ENCODE measurements at regions not wholly inside any gene's neighbourhood (a gene's known extent, or its start where the extent isn't known, plus 50 kb on each side); places are given as distances from the start of the nearest gene placed in this dataset.
"Not testable (repeated sequence)": the region's sequence is repeated elsewhere in the genome, so short reads cannot be mapped to it uniquely, and the experiment has no call there.

- peak; percentile 78 for DNase-seq (ENCODE audit: low spot score)
Measured at GRCh38 chrX:1778817-1779216, 164.0 kb downstream of the ASMT start.

GRCh38 chrX:1779626-1780025, 164.8 kb downstream of the ASMT start:
- DNase-seq (ENCODE audit: low spot score) = no peak

GRCh38 chrX:1781766-1782165, 166.9 kb downstream of the ASMT start:
- DNase-seq (ENCODE audit: low spot score) = no peak

GRCh38 chrX:1784773-1785172, 169.9 kb downstream of the ASMT start:
- DNase-seq (ENCODE audit: low spot score) = no peak

- DNase-seq (ENCODE audit: low spot score) = no peak
Measured at GRCh38 chrX:1788300-1788911, 173.5 kb downstream of the ASMT start.

DNA sequence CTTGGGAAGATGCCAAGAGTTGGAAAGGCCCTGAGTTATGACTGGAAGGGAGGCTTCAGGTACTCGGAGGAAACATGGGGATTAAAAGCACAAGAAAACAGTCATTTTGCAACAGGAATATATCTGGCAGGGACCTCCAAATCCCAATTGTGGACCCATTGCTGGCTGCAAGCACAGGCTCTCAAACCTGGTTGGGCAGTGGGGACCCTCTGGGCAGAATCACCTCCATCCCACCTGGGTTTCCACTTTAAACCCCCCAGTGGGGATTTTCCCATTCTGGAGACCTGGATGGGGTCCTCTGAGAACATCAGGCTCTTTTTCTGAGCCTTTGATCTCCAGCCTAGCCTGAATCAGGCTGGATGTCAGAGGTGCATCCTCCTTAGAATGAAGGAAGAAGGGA, 177.8 kb downstream of the ASMT start:
- DNase-seq (ENCODE audit: low spot score) = no peak

- no peak for DNase-seq (ENCODE audit: low spot score)
Measured at GRCh38 chrX:1794586-1794985, 179.7 kb downstream of the ASMT start.

DNA sequence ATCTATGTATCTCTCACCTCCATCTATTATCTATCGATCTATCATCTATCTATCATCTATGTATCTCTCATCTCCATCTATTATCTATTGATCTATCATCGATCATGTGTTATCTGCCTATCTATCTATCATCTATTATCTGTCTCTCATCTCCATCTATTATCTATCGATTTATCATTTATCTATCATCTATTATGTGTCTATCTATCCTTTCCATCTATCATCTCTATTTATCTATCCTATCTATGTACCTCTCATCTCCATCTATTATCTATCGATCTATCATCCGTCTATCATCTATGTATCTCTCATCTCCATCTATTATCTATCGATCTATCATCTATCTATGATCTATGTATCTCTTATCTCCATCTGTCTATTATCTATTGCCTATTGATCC, 188.1 kb downstream of the ASMT start:
- DNase-seq (ENCODE audit: low spot score) = no peak

GRCh38 chrX:1803741-1804140, 188.9 kb downstream of the ASMT start:
- DNase-seq (ENCODE audit: low spot score) = no peak

DNA sequence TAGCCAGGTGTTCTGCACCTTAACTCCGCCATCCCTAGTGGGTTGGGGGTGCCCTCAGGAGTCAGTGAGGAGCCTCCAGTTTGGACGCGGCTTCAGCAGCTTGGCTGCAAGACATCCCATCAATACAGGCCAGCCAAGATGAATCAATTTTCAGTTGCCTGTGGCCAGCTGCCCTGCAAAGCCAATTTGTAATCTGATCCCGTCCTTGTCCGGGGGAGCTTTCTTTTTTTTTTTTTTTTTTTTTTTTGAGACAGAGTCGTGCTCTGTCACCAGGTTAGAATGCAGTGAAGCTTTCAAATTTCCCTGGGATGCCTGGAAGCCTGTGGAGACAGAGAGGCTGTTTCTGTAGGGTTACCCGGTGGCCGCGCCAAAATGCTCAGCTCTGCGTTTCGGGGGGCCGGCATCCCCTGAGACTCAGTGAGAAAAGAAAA, 192.5 kb downstream of the ASMT start:
- peak; percentile 56 for DNase-seq (ENCODE audit: low spot score)

- no peak for DNase-seq (ENCODE audit: low spot score)
Measured at GRCh38 chrX:1809581-1809980, 194.7 kb downstream of the ASMT start.

DNA sequence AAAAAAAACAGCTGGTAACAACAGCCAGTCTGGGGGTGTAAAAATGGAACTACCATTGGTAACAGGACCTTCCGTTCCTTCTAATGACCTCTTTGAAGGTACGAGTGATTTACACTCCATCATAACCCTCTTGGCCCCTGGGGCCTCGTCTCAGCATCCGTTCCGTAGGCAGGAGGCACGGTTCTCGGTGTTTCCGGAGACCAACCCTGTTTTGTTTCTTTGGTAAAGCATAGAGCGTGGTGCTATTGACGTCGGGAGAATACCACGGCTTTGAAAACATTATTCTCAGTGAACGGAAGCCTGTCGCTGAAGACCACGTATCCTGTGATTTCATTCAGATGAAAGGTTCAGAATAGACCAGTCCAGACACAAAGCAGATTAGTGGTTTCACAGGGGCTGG, 198.9 kb downstream of the ASMT start:
- no peak for DNase-seq (ENCODE audit: low spot score)

GRCh38 chrX:1815456-1816175, 200.8 kb downstream of the ASMT start:
- no peak for DNase-seq (ENCODE audit: low spot score)

- peak; percentile 22 for DNase-seq (ENCODE audit: low spot score)
Measured at GRCh38 chrX:1816387-1816982, 201.6 kb downstream of the ASMT start.

DNA sequence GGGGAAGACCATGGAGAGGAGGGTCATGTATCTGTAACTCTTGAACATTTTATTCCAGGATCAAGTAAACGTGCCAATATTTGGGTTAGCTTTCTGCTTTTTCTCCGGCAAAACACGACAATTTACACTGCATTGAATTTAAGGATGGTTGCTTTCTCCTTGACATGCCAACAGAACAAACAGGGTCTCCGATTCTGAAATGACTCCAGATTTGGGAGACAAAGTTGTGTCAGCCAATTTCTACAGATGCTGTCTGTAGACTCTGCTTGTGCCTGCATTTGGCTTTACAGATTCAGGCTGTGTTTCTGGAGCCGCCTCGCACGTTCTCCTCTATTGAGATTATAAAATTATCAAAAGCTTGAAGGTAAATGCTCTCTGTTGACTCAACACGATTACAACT, 207.0 kb downstream of the ASMT start:
- no peak for DNase-seq (ENCODE audit: low spot score)

DNA sequence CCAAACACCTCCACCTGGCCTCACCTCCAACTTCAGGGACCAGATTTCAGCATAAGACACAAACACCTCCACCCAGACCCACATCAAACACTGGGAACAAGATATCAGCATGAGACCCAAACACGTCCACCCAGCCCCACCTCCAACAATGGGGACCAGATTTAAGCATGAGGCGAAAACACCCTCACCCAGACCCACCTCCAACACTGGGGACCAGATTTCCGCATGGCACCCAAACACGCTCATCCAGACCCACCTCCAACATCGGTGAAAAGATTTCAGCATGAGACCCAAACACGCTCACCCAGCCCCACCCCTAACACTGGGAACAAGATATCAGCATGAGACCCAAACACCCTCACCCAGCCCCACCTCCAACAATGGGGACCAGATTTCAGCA, 210.0 kb downstream of the ASMT start:
- no peak for DNase-seq (ENCODE audit: low spot score)

DNA sequence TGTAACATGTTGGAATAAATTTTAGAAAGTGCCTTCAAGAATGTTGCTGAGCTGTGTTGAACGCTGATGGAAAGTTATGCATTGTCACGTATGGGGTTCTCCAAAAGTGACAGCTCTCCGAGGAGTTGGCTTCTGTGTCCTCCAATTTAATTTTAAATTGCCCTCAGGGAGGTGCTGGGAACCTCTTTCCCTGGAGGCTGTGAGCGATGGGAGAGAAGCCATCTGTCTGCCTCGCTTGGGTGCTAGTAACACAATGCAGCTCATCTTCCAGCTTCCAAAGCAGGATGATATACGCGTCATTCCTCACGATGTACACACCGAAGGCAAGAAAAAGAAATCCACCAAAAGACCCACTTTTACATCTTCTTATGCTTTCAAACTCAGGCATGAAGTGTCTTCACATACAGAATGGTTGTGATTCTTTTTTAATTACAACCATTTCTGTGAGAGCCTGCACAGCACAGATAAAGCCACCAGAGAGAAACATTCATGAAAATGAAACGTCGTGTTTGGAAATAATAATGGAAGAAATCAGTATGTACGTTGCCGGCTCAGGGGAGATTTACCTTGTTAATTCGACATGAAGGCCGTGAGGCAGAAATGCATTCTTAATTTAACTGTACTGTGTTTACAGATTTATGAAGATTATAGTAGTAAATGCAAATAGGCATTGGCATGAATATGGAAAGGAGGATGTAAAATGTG, 218.9 kb downstream of the ASMT start:
- no peak for DNase-seq (ENCODE audit: low spot score)

GRCh38 chrX:1835056-1835455, 220.2 kb downstream of the ASMT start:
- DNase-seq (ENCODE audit: low spot score) = no peak

GRCh38 chrX:1836683-1837082, 221.8 kb downstream of the ASMT start:
- no peak for DNase-seq (ENCODE audit: low spot score)

- no peak for DNase-seq (ENCODE audit: low spot score)
Measured at GRCh38 chrX:1841746-1842145, 226.9 kb downstream of the ASMT start.

DNA sequence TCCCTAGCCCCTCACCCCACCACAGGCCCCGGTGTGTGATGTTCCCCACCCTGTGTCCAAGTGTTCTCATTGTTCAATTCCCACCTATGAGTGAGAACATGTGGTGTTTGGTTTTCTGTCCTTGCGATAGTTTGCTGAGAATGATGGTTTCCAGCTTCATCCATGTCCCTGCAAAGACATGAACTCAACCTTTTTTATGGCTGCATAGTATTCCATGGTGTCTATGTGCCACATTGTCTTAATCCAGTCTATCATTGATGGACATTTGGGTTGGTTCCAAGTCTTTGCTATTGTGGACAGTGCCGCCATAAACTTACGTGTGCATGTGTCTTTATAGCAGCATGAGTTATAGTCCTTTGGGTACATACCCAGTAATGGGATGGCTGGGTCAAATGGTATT, 232.1 kb downstream of the ASMT start:
- DNase-seq (ENCODE audit: low spot score) = not testable (repeated sequence)

DNA sequence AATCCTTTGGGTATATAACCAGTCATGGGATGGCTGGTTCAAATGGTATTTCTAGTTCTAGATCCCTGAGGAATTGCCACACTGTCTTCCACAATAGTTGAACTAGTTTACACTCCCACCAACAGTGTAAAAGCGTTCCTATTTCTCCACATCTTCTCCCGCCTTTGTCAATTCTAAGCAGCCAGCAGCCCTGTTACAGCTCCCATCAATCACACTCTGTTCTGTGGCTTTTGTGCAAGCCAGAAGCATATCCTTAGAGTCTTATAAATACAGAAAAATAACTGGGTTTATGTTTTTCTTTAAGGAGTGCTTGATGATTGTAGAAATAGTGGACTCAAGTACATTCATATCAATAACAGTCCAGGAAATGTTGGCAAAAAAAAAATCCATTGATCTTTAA, 232.9 kb downstream of the ASMT start:
- DNase-seq (ENCODE audit: low spot score) = not testable (repeated sequence)

DNA sequence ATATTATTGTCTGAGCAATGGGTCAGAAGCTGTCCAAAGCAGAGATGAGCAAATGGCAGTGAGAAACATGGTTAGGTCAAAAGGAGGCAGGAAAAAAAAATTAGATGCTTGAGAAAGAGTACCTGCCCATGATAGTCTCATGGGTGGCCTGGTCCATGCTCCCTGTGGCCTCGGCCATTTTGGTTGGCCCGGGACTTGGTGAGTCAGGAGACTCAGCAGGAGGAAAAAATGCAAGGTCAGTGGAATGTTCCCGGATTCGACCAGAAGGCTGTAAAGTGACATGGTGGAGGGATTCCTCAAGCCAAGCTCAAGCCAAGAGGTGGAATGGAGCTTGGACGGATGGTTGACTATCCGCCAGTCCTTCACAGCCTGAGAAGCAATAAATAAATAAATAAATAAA, 236.7 kb downstream of the ASMT start:
- peak; percentile 34 for DNase-seq (ENCODE audit: low spot score)

All from A172 (cell line).